Caco-2 (cell line): ENCODE measurements at regions not wholly inside any gene's neighbourhood (a gene's known extent, or its start where the extent isn't known, plus 50 kb on each side); places are given as distances from the start of the nearest gene placed in this dataset.

Source experiments
- BruUV-seq: library from RNA; stranded (reverse); fragments of 400-500 nt; replicated peaks from 2 replicates; lab custom pipeline; 2021; lab: Mats Ljungman, UMichigan
- CTCF ChIA-PET: fragments of 300-600 bp; sonication (Branson Sonifier 250); formaldehyde crosslinking; loops from one replicate; lab custom pipeline; 2022; ENCODE audit warnings: antibody characterized with exemption; lab: Charles Lee
- POLR2A ChIA-PET: fragments of 300-600 bp; sonication (Branson Sonifier 250); formaldehyde crosslinking; loops from one replicate; lab custom pipeline; 2022; ENCODE audit warnings: antibody characterized with exemption; lab: Charles Lee
- DNase-seq, 2 experiments: peaks; one replicate each; pipeline versions ENCODE4 v3.0.0 to v3.0.0-alpha.2; 2020 to 2022
- H3K27me3 ChIP-seq: replicated peaks from 2 replicates; pipeline ENCODE4 v1.6.0; 2011; ENCODE audit warnings: low read length; ENCODE audit not compliant: control insufficient read depth, insufficient read depth
- H3K36me3 ChIP-seq: 2 replicates; pipeline ENCODE4 v1.5.1; 2011; ENCODE audit warnings: low read length; ENCODE audit not compliant: control insufficient read depth, insufficient read depth
- H3K4me1 ChIP-seq: fragments of 250-450 bp; sonication (Bioruptor Pico); 2 replicates; pipeline ENCODE4 v1.5.1; 2020; ENCODE audit warnings: mild to moderate bottlenecking
- H3K4me3 ChIP-seq: 2 replicates; pipeline ENCODE4 v1.5.1; 2011; ENCODE audit warnings: low read depth, mild to moderate bottlenecking, control low read depth, low read length
- H3K9me3 ChIP-seq: fragments of 250-450 bp; sonication (Bioruptor Pico); 2 replicates; pipeline ENCODE4 v1.5.1; 2020; ENCODE audit warnings: mild to moderate bottlenecking, moderate library complexity
- H3K27ac Mint-ChIP-seq: one replicate; pipeline ENCODE4 v1.8.0; 2022; ENCODE audit warnings: mixed read lengths; ENCODE audit not compliant: unreplicated experiment
- H3K27me3 Mint-ChIP-seq: one replicate; pipeline ENCODE4 v1.8.0; 2022; ENCODE audit warnings: mixed read lengths; ENCODE audit not compliant: insufficient read depth, unreplicated experiment
- H3K36me3 Mint-ChIP-seq: one replicate; pipeline ENCODE4 v1.8.0; 2022; ENCODE audit warnings: mild to moderate bottlenecking, mixed read lengths; ENCODE audit not compliant: insufficient read depth, unreplicated experiment
- H3K4me1 Mint-ChIP-seq: one replicate; pipeline ENCODE4 v1.8.0; 2022; ENCODE audit warnings: low read depth, mixed read lengths; ENCODE audit not compliant: unreplicated experiment
- H3K4me3 Mint-ChIP-seq: one replicate; pipeline ENCODE4 v1.8.0; 2022; ENCODE audit warnings: mild to moderate bottlenecking, moderate library complexity, mixed read lengths; ENCODE audit not compliant: unreplicated experiment
- H3K9me3 Mint-ChIP-seq: one replicate; pipeline ENCODE4 v1.8.0; 2022; ENCODE audit warnings: mixed read lengths; ENCODE audit not compliant: unreplicated experiment
- CTCF ChIP-seq, 2 experiments: fragments of 200-600 bp in 1 of 2; IDR thresholded peaks; 1 replicate in 1 of 2; 2 replicates in 1 of 2; pipeline versions ENCODE4 v1.5.1 to v1.8.0; 2011 to 2022; ENCODE audit warnings: antibody characterized with exemption in 1 of 2, control low read depth in 1 of 2, inconsistent platforms in 1 of 2, low read depth in 1 of 2, low read length in 1 of 2, mild to moderate bottlenecking in 1 of 2, moderate library complexity in 1 of 2; ENCODE audit not compliant: insufficient read depth in 1 of 2, severe bottlenecking in 1 of 2, unreplicated experiment in 1 of 2
- intact Hi-C: fragments of 100-400 bp; cut with micrococcal nuclease; formaldehyde crosslinking; loops from one replicate; pipeline ENCODE4 v1.10.0; 2022; ENCODE audit not compliant: unreplicated experiment

GRCh38 chr9:79945495-79945894 lies 373.7 kb downstream of the TLE4 start:
- DNase-seq, result no peak
- no peak overlapping the region for H3K4me3 Mint-ChIP-seq
- intact Hi-C loops, result no loop called here
- no TSS peak for BruUV-seq
- no peak overlapping the region for H3K4me3 ChIP-seq
- no peaks in the 10 kb centered on the region for H3K4me1 Mint-ChIP-seq
- no peak for TF ChIP-seq CTCF (IDR thresholded peaks at IDR 0.05; ENCODE audit: insufficient read depth in 1 of 2, low read depth in 1 of 2, low read length in 1 of 2, severe bottlenecking in 1 of 2, unreplicated experiment in 1 of 2)
- H3K36me3 Mint-ChIP-seq, result no peaks in the 10 kb centered on the region
- no peaks in the 10 kb centered on the region for H3K9me3 Mint-ChIP-seq
- H3K27me3 ChIP-seq, result no peaks in the 10 kb centered on the region
- H3K27ac Mint-ChIP-seq, result no peak overlapping the region
- no peaks in the 10 kb centered on the region for H3K9me3 ChIP-seq
- H3K4me1 ChIP-seq, result no peaks in the 10 kb centered on the region
- ChIA-PET CTCF (no interaction called here), POLR2A (no interaction called here)
- no peaks in the 10 kb centered on the region for H3K36me3 ChIP-seq
- no peaks in the 10 kb centered on the region for H3K27me3 Mint-ChIP-seq

- H3K4me1 ChIP-seq, result no peaks in the 10 kb centered on the region
Measured at GRCh38 chr9:79945016-79945415, 373.3 kb downstream of the TLE4 start.

DNA sequence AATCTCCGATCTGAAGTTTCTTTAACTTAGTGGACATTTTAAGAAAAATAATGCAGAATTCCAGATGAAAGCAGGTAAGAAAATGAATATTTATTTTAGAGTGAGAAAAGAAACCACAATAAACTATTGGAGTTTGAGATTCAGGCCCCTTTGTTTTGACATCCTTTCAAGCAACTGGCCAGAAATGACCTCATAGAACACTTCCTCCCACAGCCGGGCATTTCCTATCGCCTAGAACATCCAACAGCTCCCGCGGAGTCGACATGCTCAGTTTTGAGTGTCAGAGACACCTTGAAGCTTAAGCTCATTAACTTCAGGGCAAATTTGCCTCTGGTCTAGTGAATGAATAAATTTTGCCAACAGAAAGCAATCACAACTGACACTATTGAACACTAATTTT lies 369.2 kb downstream of the TLE4 start:
- no peak for TF ChIP-seq CTCF (IDR thresholded peaks at IDR 0.05; ENCODE audit: insufficient read depth in 1 of 2, low read depth in 1 of 2, low read length in 1 of 2, severe bottlenecking in 1 of 2, unreplicated experiment in 1 of 2)
- no peak overlapping the region for H3K4me3 Mint-ChIP-seq
- Histone ChIP-seq H3K4me1 (no peaks in the 10 kb centered on the region), H3K36me3 (no peaks in the 10 kb centered on the region), H3K4me3 (no peak overlapping the region), H3K27me3 (no peaks in the 10 kb centered on the region), H3K9me3 (no peaks in the 10 kb centered on the region)
- DNase-seq, result no peak
- CTCF ChIA-PET, result no interaction called here
- H3K36me3 Mint-ChIP-seq, result no peaks in the 10 kb centered on the region
- no peaks in the 10 kb centered on the region for H3K9me3 Mint-ChIP-seq
- no peaks in the 10 kb centered on the region for H3K4me1 Mint-ChIP-seq
- no peak overlapping the region for H3K27ac Mint-ChIP-seq
- H3K27me3 Mint-ChIP-seq, result no peaks in the 10 kb centered on the region
- POLR2A ChIA-PET, result no interaction called here
- intact Hi-C loops, result no loop called here
- BruUV-seq, result no TSS peak

More at GRCh38 chr9:79945016-79945415, 373.3 kb downstream of the TLE4 start:
- H3K4me1 Mint-ChIP-seq, result no peaks in the 10 kb centered on the region
- no peaks in the 10 kb centered on the region for H3K9me3 ChIP-seq
- POLR2A ChIA-PET, result no interaction called here
- H3K36me3 ChIP-seq, result no peaks in the 10 kb centered on the region
- H3K27me3 ChIP-seq, result no peaks in the 10 kb centered on the region
- no peak overlapping the region for H3K4me3 ChIP-seq
- no peak overlapping the region for H3K27ac Mint-ChIP-seq
- intact Hi-C loops, result no loop called here
- TF ChIP-seq CTCF (IDR thresholded peaks at IDR 0.05; ENCODE audit: insufficient read depth in 1 of 2, low read depth in 1 of 2, low read length in 1 of 2, severe bottlenecking in 1 of 2, unreplicated experiment in 1 of 2), result no peak
- DNase-seq, result no peak
- H3K9me3 Mint-ChIP-seq, result no peaks in the 10 kb centered on the region
- H3K4me3 Mint-ChIP-seq, result no peak overlapping the region
- BruUV-seq, result no TSS peak
- no peaks in the 10 kb centered on the region for H3K27me3 Mint-ChIP-seq
- CTCF ChIA-PET, result no interaction called here
- H3K36me3 Mint-ChIP-seq, result no peaks in the 10 kb centered on the region
